Activated CD8-positive, alpha-beta T cell treated with anti-CD3 and anti-CD28 coated beads for 36 hours (primary cell): ENCODE measurements at regions not wholly inside any gene's neighbourhood (a gene's known extent, or its start where the extent isn't known, plus 50 kb on each side); places are given as distances from the start of the nearest gene placed in this dataset.

Experiments used
- ATAC-seq: fragments of 200-7000 bp; cut with Tn5 transposase; one replicate; pipeline ENCODE4 v1.10.0; 2021; ENCODE audit warnings: mild to moderate bottlenecking, moderate library complexity
- CTCF ChIA-PET: fragments of 350-600 bp; sonication (Branson Sonifier 250); formaldehyde crosslinking; loops from one replicate; lab custom pipeline; 2021; ENCODE audit warnings: antibody characterized with exemption; lab: Charles Lee
- POLR2A ChIA-PET: fragments of 350-600 bp; sonication (Branson Sonifier 250); formaldehyde crosslinking; loops from one replicate; lab custom pipeline; 2021; ENCODE audit warnings: antibody characterized with exemption; lab: Charles Lee
- DNase-seq: peaks from one replicate; pipeline ENCODE4 v3.0.0-alpha.2; 2020
- H3K27ac Mint-ChIP-seq: one replicate; pipeline ENCODE4 v1.8.0; 2021; ENCODE audit warnings: mild to moderate bottlenecking, mixed read lengths
- H3K27me3 Mint-ChIP-seq: one replicate; pipeline ENCODE4 v1.8.0; 2021; ENCODE audit warnings: mixed read lengths
- H3K36me3 Mint-ChIP-seq: one replicate; pipeline ENCODE4 v1.8.0; 2021; ENCODE audit warnings: low read depth, mixed read lengths
- H3K4me1 Mint-ChIP-seq: one replicate; pipeline ENCODE4 v1.8.0; 2021; ENCODE audit warnings: low read depth, mixed read lengths
- H3K4me3 Mint-ChIP-seq: one replicate; pipeline ENCODE4 v1.8.0; 2021; ENCODE audit warnings: mild to moderate bottlenecking, moderate library complexity, mixed read lengths
- H3K9me3 Mint-ChIP-seq: one replicate; pipeline ENCODE4 v1.8.0; 2021; ENCODE audit warnings: mixed read lengths
- intact Hi-C: fragments of 100-400 bp; cut with micrococcal nuclease; formaldehyde crosslinking; loops from one replicate; pipeline ENCODE4 v1.10.0; 2022
- TF ChIP-seq, protein P1 (sequence below): fragments of 200-600 bp; IDR thresholded peaks from one replicate; pipeline ENCODE4 v1.8.0; 2022; ENCODE audit warnings: antibody characterized with exemption, mild to moderate bottlenecking

DNA sequence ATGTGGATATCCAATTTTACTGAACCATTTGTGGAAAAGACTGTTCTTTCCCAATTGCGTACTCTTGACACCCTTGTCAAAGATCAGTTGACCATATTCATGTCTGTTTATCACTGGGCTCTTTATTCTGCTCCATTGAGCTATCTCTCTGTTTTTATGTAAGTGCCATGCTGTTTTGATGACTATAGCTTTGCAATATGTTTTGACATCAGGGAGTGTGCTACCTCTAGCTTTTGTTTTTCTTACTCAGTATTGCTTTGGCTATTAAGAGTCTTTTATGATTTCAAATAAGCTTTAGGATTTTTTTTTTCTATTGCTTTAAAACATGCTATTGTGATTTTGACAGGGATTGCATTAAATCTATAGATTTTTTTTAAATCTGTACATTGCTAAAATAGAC lies 194.3 kb downstream of the SNAPC1 start:
- H3K9me3 Mint-ChIP-seq = peaks cover 5% of the 10 kb centered on the region
- no peak overlapping the region for H3K4me3 Mint-ChIP-seq
- no peak overlapping the region for H3K27ac Mint-ChIP-seq
- H3K4me1 Mint-ChIP-seq = no peaks in the 10 kb centered on the region
- ATAC-seq (no peak), DNase-seq (no peak)
- ChIA-PET CTCF (interaction anchor here (0.7 kb wide), 1 partner anchor 715 kb away, joined by 3 read pairs; no protein-coding TSS in a partner anchor), POLR2A (no interaction called here)
- TF ChIP-seq, protein P1, sequence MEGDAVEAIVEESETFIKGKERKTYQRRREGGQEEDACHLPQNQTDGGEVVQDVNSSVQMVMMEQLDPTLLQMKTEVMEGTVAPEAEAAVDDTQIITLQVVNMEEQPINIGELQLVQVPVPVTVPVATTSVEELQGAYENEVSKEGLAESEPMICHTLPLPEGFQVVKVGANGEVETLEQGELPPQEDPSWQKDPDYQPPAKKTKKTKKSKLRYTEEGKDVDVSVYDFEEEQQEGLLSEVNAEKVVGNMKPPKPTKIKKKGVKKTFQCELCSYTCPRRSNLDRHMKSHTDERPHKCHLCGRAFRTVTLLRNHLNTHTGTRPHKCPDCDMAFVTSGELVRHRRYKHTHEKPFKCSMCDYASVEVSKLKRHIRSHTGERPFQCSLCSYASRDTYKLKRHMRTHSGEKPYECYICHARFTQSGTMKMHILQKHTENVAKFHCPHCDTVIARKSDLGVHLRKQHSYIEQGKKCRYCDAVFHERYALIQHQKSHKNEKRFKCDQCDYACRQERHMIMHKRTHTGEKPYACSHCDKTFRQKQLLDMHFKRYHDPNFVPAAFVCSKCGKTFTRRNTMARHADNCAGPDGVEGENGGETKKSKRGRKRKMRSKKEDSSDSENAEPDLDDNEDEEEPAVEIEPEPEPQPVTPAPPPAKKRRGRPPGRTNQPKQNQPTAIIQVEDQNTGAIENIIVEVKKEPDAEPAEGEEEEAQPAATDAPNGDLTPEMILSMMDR = no peak
- intact Hi-C loops = no loop called here
- H3K36me3 Mint-ChIP-seq = no peaks in the 10 kb centered on the region
- H3K27me3 Mint-ChIP-seq = peaks cover 23% of the 10 kb centered on the region

- DNase-seq (no peak), ATAC-seq (no peak)
- ChIA-PET POLR2A (no interaction called here), CTCF (no interaction called here)
- intact Hi-C loops = no loop called here
- Mint-ChIP-seq H3K27me3 (peaks cover 23% of the 10 kb centered on the region), H3K36me3 (no peaks in the 10 kb centered on the region), H3K4me3 (no peak overlapping the region), H3K4me1 (no peaks in the 10 kb centered on the region), H3K9me3 (peaks cover 5% of the 10 kb centered on the region), H3K27ac (no peak overlapping the region)
- TF ChIP-seq, protein P1 = no peak
These were observed 197.1 kb downstream of the SNAPC1 start for GRCh38 chr14:61959348-61959747.

DNA sequence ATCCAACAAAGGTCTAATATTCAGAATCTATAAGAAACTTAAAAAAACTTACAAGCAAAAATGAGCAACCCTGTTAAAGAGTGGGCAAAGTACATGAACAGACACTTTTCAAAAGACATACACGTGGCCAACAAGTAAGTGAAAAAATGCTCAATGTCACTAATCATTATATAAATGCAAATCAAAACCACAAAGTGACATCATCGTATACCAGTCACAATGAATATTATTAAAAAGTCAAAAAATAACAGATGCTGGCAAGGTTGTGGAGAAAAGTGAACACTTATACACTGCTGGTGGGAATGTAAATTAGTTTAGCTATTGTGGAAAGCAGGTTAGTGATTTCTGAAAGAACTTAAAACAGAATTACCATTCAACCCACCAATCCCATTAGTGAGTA lies 199.1 kb downstream of the SNAPC1 start:
- no peak overlapping the region for H3K4me3 Mint-ChIP-seq
- H3K9me3 Mint-ChIP-seq = peaks cover 2% of the 10 kb centered on the region
- H3K27me3 Mint-ChIP-seq = peaks cover 27% of the 10 kb centered on the region
- CTCF ChIA-PET = no interaction called here
- intact Hi-C loops = no loop called here
- POLR2A ChIA-PET = no interaction called here
- ATAC-seq (no peak), DNase-seq (no peak)
- no peaks in the 10 kb centered on the region for H3K36me3 Mint-ChIP-seq
- TF ChIP-seq, protein P1 = no peak
- H3K27ac Mint-ChIP-seq = no peak overlapping the region
- no peaks in the 10 kb centered on the region for H3K4me1 Mint-ChIP-seq

DNA sequence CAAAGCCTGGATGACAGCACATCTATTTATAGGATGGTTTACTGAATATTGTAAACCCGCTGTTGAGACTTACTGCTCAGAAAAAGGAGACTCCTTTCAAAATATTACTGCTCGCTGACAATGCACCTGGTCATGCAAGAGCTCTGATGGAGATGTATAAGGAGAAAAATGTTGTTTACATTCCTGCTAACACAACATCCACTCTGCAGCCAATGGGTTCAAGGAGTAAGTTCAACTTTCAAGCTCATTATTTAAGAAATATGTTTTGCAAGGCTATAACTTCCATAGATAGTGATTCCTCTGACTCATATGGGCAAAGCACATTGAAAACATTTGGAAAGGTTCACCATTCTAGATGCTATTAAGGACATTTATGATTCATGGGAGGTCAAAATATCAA lies 201.7 kb downstream of the SNAPC1 start:
- intact Hi-C loops = no loop called here
- Mint-ChIP-seq H3K36me3 (no peaks in the 10 kb centered on the region), H3K9me3 (no peaks in the 10 kb centered on the region), H3K4me1 (no peaks in the 10 kb centered on the region), H3K4me3 (no peak overlapping the region), H3K27me3 (peaks cover 26% of the 10 kb centered on the region), H3K27ac (no peak overlapping the region)
- CTCF ChIA-PET = no interaction called here
- ATAC-seq (no peak), DNase-seq (no peak)
- POLR2A ChIA-PET = interaction anchor here (0.8 kb wide), 1 partner anchor 15 kb away, joined by 3 read pairs; no protein-coding TSS in a partner anchor
- TF ChIP-seq, protein P1 = no peak

DNA sequence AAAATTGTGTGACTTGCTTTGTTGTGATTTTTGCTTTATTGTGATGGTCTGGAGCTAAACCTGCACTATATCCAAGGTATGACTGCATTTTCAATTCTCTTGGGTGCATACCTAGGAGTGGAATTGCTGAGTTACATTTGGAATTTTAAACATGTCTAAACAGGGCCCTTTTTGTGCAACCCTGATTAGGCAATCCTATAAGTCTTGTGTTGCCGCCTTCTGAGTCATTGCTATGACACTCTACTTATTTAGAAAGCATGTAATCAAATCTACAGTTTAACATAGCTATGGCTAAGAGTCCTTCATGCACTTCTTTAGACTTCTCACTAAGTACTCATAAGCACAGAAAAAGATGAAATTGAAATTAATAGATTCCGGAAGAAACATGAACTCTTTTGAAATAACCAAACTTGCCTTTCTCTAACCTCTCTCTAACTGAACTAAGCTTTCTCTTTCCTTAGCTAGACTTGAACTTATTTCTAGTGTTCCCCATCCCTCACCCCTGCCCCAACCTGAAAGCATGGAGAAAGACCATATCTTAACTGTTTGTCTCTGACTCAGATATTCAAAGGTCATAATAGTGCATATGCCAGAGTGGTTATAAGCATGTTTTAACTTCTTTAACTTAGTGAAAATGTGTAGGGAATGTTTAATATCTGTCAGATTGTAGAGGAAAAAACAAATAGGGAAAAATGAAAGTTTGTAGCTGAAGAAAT lies 203.0 kb downstream of the SNAPC1 start:
- Mint-ChIP-seq H3K27ac (no peak overlapping the region), H3K4me1 (no peaks in the 10 kb centered on the region), H3K9me3 (no peaks in the 10 kb centered on the region), H3K27me3 (peaks cover 25% of the 10 kb centered on the region), H3K4me3 (no peak overlapping the region), H3K36me3 (no peaks in the 10 kb centered on the region)
- TF ChIP-seq, protein P1 = no peak
- no peak for ATAC-seq
- intact Hi-C loops = no loop called here
- ChIA-PET POLR2A (no interaction called here), CTCF (interaction anchor here (0.6 to 1.2 kb wide), 4 partner anchors 40 to 1424 kb away, joined by 3 read pairs; no protein-coding TSS in a partner anchor)
- DNase-seq = no peak
